ENCODE measurements at regions not wholly inside any gene's neighbourhood (a gene's known extent, or its start where the extent isn't known, plus 50 kb on each side); places are given as distances from the start of the nearest gene placed in this dataset.

GRCh38 chr2:16323551-16324543, 341.8 kb downstream of the CYRIA start:
- DNase-seq (ENCODE audit: low read depth): no peak
- H3K4me3 ChIP-seq (ENCODE audit: low read depth, low read length): no peak overlapping the region
- TF ChIP-seq CTCF (IDR thresholded peaks at IDR 0.05; ENCODE audit: insufficient read depth, low read depth, low read length): no peak

- TF ChIP-seq CTCF (IDR thresholded peaks at IDR 0.05; ENCODE audit: insufficient read depth, low read depth, low read length): no peak
- H3K4me3 ChIP-seq (ENCODE audit: low read depth, low read length): no peak overlapping the region
- DNase-seq (ENCODE audit: low read depth): no peak
Measured at GRCh38 chr2:16323126-16323520, 342.5 kb downstream of the CYRIA start.

- no peak overlapping the region for H3K4me3 ChIP-seq (ENCODE audit: low read depth, low read length)
- no peak for TF ChIP-seq CTCF (IDR thresholded peaks at IDR 0.05; ENCODE audit: insufficient read depth, low read depth, low read length)
- DNase-seq (ENCODE audit: low read depth): no peak
Measured at GRCh38 chr2:16322308-16323125, 343.1 kb downstream of the CYRIA start.

GRCh38 chr2:16321872-16322271, 343.8 kb downstream of the CYRIA start:
- DNase-seq (ENCODE audit: low read depth): no peak
- no peak overlapping the region for H3K4me3 ChIP-seq (ENCODE audit: low read depth, low read length)
- no peak for TF ChIP-seq CTCF (IDR thresholded peaks at IDR 0.05; ENCODE audit: insufficient read depth, low read depth, low read length)

GRCh38 chr2:16321256-16321655, 344.4 kb downstream of the CYRIA start:
- no peak for TF ChIP-seq CTCF (IDR thresholded peaks at IDR 0.05; ENCODE audit: insufficient read depth, low read depth, low read length)
- no peak overlapping the region for H3K4me3 ChIP-seq (ENCODE audit: low read depth, low read length)
- no peak for DNase-seq (ENCODE audit: low read depth)

- no peak for DNase-seq (ENCODE audit: low read depth)
- TF ChIP-seq CTCF (IDR thresholded peaks at IDR 0.05; ENCODE audit: insufficient read depth, low read depth, low read length): no peak
- no peak overlapping the region for H3K4me3 ChIP-seq (ENCODE audit: low read depth, low read length)
Measured at GRCh38 chr2:16320716-16321115, 344.9 kb downstream of the CYRIA start.
